ENCODE measurements at regions not wholly inside any gene's neighbourhood (a gene's known extent, or its start where the extent isn't known, plus 50 kb on each side); places are given as distances from the start of the nearest gene placed in this dataset.
"Not testable (repeated sequence)": the region's sequence is repeated elsewhere in the genome, so short reads cannot be mapped to it uniquely, and the experiment has no call there.

DNA sequence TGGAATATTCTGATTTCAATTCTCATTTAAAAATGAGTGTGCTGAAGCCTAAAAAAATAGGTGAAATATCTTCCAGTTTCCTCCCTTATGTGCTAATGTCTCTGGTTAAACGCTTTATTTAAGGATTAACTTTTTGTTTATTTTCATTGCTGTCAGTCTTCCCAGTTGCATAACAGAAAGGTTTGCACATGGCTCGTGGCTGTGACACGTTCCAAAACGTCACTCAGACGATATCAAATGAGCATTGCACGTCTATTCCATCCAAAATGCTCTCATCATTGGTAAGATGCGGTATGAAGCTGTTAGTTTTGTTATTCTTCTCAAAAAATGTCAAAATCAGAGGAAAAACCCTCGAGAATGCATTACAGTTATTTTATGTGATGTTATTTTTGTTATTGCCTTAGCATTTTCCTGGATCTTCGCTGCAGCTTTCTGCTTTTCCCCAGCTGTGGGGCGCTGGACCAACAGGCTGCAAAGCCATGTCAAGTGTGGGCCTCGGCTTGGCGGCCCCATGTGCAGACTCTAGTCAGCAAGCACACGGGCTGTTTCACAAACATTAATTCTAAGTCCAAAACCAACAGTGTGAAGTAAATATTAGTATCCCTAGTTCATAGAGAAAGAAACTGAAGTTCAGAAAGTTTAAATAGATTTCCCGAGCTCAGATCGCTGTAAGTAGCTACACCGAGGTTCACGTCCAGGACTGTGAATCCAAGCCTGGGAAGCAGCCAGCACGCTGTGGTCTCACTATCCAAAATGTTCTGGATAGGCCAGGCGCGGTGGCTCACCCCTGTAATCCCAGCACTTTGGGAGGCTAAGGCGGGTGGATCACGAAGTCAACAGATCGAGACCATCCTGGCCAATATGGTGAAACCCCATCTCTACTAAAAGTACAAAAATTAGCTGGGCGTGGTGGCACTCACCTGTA lies 793.4 kb upstream of the FRG1 start:
- no peak overlapping the region for H3K27ac ChIP-seq (ENCODE audit: low read depth, low read length)
- no peaks in the 10 kb centered on the region for H3K36me3 ChIP-seq (ENCODE audit: control insufficient read depth, insufficient read depth, low read length)
- TF ChIP-seq, protein P1, sequence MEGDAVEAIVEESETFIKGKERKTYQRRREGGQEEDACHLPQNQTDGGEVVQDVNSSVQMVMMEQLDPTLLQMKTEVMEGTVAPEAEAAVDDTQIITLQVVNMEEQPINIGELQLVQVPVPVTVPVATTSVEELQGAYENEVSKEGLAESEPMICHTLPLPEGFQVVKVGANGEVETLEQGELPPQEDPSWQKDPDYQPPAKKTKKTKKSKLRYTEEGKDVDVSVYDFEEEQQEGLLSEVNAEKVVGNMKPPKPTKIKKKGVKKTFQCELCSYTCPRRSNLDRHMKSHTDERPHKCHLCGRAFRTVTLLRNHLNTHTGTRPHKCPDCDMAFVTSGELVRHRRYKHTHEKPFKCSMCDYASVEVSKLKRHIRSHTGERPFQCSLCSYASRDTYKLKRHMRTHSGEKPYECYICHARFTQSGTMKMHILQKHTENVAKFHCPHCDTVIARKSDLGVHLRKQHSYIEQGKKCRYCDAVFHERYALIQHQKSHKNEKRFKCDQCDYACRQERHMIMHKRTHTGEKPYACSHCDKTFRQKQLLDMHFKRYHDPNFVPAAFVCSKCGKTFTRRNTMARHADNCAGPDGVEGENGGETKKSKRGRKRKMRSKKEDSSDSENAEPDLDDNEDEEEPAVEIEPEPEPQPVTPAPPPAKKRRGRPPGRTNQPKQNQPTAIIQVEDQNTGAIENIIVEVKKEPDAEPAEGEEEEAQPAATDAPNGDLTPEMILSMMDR (conservative IDR thresholded peaks at IDR 0.05): no peak
- 87 to 93% methylated on average over 16 to 24 of the region's 24 CpGs for WGBS, 2 experiments (ENCODE audit: insufficient coverage in 1 of 2, insufficient read length in 1 of 2)
- peaks cover 10% of the 10 kb centered on the region for H3K9me3 ChIP-seq (ENCODE audit: control insufficient read depth, low read length)
- Mint-ChIP-seq H3K27me3 (ENCODE audit: insufficient read depth) (no peaks in the 10 kb centered on the region), H3K4me1 (no peaks in the 10 kb centered on the region), H3K27ac (no peak overlapping the region), H3K9me3 (peaks cover 8% of the 10 kb centered on the region), H3K4me3 (no peak overlapping the region), H3K36me3 (ENCODE audit: low read depth) (no peaks in the 10 kb centered on the region)
- no peak overlapping the region for H3K9ac ChIP-seq (ENCODE audit: extremely low read depth, low read length, poor library complexity, severe bottlenecking)
- DNase-seq: no peak
- no peaks in the 10 kb centered on the region for H3K4me1 ChIP-seq (ENCODE audit: control insufficient read depth, insufficient read depth, low read length)
- no peaks in the 10 kb centered on the region for H3K27me3 ChIP-seq (ENCODE audit: control insufficient read depth, insufficient read depth, low read length, poor library complexity, severe bottlenecking)
- H3K4me3 ChIP-seq (ENCODE audit: low read length): no peak overlapping the region

GRCh38 chr4:189155083-189155482 lies 785.6 kb upstream of the FRG1 start:
- H3K4me1 ChIP-seq (ENCODE audit: control insufficient read depth, insufficient read depth, low read length); DNase-seq; H3K36me3 ChIP-seq (ENCODE audit: control insufficient read depth, insufficient read depth, low read length); H3K9ac ChIP-seq (ENCODE audit: extremely low read depth, low read length, poor library complexity, severe bottlenecking); H3K4me3 ChIP-seq (ENCODE audit: low read length); H3K27me3 ChIP-seq (ENCODE audit: control insufficient read depth, insufficient read depth, low read length, poor library complexity, severe bottlenecking); H3K27me3 Mint-ChIP-seq (ENCODE audit: insufficient read depth); H3K9me3 Mint-ChIP-seq; H3K27ac ChIP-seq (ENCODE audit: low read depth, low read length); H3K4me1 Mint-ChIP-seq; H3K4me3 Mint-ChIP-seq; H3K27ac Mint-ChIP-seq; H3K36me3 Mint-ChIP-seq (ENCODE audit: low read depth): not testable (repeated sequence)
- H3K9me3 ChIP-seq (ENCODE audit: control insufficient read depth, low read length): peaks cover 10% of the 10 kb centered on the region
- WGBS, 2 experiments (ENCODE audit: insufficient coverage in 1 of 2, insufficient read length in 1 of 2): 91 to 94% methylated on average over 3 to 10 of the region's 13 CpGs

DNA sequence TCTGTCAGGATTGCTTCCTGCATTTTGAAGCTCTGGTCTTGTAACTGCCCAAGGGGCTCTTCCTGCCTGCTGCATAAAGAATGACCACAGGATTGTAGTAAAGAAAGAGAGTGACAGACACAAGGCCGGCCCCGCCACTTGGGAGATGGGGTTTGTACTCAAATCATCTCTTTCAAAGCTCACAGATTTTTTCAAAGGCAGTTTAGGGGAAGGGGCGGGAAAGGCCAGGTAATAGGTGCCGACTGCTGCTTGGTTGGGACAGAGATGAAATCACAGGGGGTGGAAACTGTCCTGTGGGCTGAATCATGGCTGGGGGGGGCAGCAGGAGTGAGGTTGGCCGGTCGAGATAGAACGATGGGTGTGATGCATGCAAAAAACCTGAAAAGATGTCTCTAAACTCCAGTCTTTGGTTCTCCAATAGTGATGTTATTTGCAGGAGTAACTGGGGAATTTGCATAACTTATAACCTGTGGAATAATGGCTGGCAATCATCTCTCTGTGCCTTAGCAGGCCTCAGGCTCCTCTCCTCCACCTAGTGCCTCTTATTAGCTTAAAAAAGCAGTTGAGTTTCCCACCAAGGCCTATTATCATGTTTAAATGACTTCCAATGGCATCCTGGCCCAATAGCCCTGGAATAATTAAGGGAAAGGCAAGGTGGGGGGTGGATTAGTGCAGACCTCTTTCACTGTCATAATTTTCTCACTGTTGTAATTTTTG lies 778.4 kb upstream of the FRG1 start:
- peak; percentile 79 for DNase-seq
- H3K4me1 Mint-ChIP-seq: peaks cover 18% of the 10 kb centered on the region
- H3K4me1 ChIP-seq (ENCODE audit: control insufficient read depth, insufficient read depth, low read length): no peaks in the 10 kb centered on the region
- no peak overlapping the region for H3K4me3 ChIP-seq (ENCODE audit: low read length)
- 46% methylated on average over 7 of the region's 7 CpGs; no CpG with 5 or more reads in 1 of the 2 experiments for WGBS, 2 experiments (ENCODE audit: insufficient coverage in 1 of 2, insufficient read length in 1 of 2)
- H3K9me3 ChIP-seq (ENCODE audit: control insufficient read depth, low read length): no peaks in the 10 kb centered on the region
- no peak overlapping the region for H3K4me3 Mint-ChIP-seq
- no peaks in the 10 kb centered on the region for H3K27me3 ChIP-seq (ENCODE audit: control insufficient read depth, insufficient read depth, low read length, poor library complexity, severe bottlenecking)
- TF ChIP-seq, protein P1 (conservative IDR thresholded peaks at IDR 0.05): no peak
- no peaks in the 10 kb centered on the region for H3K27me3 Mint-ChIP-seq (ENCODE audit: insufficient read depth)
- H3K27ac ChIP-seq (ENCODE audit: low read depth, low read length): no peak overlapping the region
- no peaks in the 10 kb centered on the region for H3K9me3 Mint-ChIP-seq
- H3K27ac Mint-ChIP-seq: peak overlapping the region; percentile 83
- no peaks in the 10 kb centered on the region for H3K36me3 ChIP-seq (ENCODE audit: control insufficient read depth, insufficient read depth, low read length)
- no peak overlapping the region for H3K9ac ChIP-seq (ENCODE audit: extremely low read depth, low read length, poor library complexity, severe bottlenecking)
- no peaks in the 10 kb centered on the region for H3K36me3 Mint-ChIP-seq (ENCODE audit: low read depth)

Measured in endodermal cell (in vitro differentiated cells).